HG03108 (cell line): ENCODE measurements at regions not wholly inside any gene's neighbourhood (a gene's known extent, or its start where the extent isn't known, plus 50 kb on each side); places are given as distances from the start of the nearest gene placed in this dataset.
"Not testable (repeated sequence)": the region's sequence is repeated elsewhere in the genome, so short reads cannot be mapped to it uniquely, and the experiment has no call there.

Experiments
- ATAC-seq: cut with Tn5 transposase; IDR thresholded peaks from one replicate; pipeline ENCODE4 v1.9.1; 2021; ENCODE audit warnings: moderate library complexity; ENCODE audit not compliant: unreplicated experiment

DNA sequence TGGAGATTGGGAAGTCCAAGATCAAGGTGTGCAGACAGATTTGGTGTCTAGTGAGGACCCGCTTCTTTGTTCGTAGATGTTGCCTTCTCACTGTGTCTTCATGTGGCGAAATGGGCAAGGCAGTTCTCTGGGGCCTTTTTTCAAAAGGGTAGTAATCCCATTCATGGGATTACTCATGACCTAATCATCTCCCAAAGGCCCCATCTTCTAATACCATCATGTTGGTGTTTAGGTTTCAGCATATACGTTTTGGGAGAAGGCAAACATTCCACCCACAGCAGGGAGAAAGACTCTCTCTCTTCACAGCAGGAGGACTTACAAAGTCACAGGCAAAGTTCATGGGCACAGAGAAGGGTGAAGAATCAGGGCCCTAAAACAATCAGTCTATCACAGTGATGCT, 252.1 kb downstream of the RPLP1 start:
- no peak for ATAC-seq

DNA sequence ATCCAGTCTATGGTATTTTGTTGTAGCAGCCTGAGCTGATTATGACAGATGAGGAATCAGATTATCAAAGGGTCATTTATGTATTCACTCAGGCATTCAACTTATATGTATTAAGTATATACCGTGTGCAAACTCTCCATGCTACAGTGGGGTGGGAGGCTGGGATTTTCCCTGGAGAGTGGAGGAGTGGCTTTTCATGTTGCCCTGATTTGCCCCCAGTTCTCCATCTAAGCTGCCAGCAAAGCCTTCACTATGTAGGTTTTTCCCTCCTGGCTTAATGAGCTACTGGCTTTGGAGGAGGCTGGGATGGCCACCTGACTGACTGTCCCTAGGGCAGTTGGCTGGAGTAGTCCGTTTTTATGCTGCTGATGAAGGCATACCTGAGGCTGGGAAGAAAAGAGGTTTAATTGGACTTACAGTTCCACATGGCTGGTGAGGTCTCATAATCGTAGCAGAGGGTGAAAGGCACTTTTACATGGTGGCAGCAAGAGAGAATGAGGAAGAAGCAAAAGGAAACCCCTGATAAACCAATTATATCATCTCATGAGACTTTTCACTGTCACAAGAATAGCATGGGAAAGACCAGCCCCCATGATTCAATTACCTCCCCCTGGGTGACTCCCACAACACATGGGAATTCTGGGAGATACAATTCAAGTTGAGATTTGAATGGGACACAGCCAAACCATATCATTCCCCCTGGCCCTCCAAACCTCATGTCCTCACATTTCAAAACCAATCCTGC, 253.9 kb downstream of the RPLP1 start:
- ATAC-seq, result no peak

DNA sequence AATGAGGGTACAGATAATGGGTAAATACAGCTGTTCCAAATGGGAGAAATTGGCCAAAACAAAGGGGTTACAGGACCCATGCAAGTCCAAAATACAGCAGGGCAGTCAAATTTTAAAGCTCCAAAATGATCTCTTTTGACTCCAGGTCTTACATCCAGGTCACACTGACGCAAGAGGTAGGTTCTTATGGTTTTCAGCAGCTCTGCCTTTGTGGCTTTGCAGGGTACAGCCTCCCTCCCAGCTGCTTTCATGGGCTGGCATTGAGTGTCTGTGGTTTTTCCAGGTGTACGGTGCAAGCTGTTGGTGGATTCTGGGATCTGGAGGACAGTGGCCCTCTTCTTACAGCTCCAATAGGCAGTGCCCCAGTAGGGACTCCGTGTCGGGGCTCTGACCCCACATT, 254.6 kb downstream of the RPLP1 start:
- not testable (repeated sequence) for ATAC-seq

DNA sequence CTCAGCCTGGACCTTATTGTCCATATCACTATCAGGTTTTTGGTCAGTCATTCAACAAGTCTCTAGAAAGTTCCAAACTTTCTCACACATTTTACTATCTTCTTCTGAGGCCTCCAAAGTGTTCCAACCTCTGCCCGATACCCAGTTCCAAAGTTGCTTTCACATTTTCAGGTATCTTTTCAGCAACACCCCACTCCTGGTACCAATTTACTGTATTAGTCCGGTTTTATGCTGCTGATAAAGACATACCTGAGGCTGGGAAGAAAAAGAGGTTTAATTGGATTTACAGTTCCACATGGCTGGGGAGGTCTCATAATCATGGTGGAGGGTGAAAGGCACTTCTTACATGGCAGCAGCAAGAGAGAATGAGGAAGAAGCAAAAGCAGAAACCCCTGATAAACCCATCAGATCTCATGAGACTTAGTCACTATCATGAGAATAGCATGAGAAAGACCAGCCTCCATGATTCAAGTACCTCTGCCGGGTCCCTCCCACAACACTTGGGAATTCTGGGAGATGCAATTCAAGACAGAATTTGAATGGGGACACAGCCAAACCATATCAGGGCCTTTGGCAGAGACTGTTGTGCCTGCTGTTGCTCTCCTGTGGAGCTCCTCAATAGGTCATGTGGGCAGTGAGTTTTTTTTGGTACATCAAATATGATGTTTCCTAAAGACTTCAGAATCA, 256.0 kb downstream of the RPLP1 start:
- not testable (repeated sequence) for ATAC-seq

DNA sequence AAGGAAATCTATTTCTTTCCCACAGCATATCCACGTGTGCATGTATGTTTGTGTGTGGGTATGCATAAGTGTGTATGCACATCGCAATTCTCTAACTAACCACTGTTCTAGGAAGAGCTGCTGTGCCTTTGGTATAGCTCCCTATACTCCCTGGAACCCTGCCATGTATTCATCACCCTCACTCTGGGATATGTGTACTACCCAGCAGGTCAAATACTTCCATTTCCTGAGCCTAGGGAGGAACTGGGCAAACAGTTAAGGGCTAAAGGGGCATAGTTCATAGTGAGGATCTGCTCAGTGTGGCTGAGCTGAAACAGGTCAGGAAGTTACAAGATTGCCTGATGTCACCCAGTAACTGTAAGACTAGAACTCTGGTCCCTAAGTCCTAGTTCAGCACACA, 260.4 kb downstream of the RPLP1 start:
- no peak for ATAC-seq

DNA sequence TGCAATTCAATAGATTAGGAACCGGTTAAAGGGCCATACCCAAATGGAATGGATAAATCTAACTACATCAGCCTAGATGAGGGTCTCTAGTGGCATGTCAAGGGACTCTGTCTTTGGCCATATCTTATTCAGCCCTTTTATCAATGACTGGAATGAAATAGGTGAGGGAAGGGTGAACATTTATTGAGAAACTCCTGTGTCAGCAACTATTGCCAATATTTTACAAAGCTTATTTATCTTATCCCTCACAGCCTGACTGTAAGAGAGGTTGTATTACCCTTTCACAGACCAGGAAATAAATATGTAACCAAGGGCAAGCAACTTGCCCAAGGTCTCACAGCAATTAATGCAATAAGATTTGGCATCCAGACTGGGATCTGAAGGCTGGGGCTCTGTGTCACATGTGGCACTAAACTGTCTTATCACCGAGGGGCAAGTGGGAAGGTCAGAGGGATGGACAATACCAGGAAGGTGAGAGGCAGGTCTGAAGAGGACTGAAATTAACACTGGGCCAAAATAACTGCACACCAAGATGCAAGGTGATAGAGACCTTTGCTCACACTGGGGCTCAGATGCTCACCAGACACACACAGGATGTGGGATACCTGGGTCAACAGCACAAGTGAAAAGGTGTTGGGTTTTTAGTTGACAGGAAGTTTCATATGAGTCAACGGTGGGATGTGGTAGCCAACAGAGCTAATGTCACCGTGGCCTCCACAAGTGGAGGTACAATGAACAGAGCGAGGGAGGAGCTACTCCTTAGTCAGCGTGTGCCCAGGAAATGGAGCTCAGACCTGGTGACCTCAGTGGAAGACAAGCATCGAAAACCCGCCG, 261.3 kb downstream of the RPLP1 start:
- ATAC-seq, result peak; percentile 94

DNA sequence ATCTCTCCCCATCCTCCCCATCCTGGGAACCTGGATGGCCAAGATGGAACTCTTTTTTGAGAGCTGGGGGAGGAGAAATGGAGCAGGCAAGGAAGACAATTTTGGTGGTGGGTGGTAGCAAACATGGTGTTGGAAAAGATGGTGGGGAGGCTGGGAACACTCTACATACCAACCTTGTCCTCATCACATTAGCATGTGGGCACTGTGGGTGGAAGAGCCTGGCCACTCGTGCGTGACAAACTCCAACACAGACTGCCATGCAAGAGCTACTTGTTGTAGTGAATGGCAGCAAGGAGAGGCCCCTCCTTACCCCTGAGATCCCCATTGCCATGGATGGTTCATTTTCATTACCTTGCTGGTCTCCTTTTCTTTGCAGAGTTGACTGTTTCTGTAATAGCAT, 262.6 kb downstream of the RPLP1 start:
- ATAC-seq, result no peak

DNA sequence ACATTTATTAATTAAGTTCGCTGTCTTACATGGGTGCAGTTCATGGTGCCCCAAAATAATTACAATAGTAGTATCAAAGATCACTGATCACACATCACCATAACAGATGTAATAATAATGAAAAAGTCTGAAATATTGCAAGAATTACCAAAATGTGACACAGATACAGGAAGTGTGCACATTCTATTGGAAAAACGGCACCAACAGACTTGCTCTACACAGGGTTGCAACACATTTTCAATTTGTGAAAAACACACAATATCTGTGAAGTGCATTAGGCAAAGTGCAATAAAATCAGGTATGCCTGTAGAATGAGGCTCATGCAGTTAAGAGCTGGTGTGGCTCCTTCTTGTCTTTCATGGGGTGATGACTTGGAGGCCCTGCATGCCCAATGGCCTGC, 265.8 kb downstream of the RPLP1 start:
- ATAC-seq, result no peak

DNA sequence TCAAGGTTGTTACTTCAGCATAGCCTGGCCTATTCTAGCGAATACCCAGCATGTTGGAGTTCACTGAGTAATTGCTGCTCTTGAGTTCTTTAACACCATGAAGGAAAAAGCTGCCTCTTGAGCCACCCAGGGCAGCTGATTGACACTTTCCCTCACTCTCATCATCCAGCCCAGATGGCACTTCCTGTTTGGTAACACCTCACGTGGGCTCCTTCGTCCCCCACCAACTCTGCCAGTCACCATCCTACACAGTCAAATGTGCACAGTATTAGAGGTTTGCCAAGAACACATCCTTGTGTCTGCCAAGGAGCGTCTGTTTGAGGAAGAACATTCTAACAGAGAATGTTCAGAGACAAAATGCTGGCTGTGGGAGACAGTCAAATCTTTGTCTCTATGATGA, 266.3 kb downstream of the RPLP1 start:
- no peak for ATAC-seq

DNA sequence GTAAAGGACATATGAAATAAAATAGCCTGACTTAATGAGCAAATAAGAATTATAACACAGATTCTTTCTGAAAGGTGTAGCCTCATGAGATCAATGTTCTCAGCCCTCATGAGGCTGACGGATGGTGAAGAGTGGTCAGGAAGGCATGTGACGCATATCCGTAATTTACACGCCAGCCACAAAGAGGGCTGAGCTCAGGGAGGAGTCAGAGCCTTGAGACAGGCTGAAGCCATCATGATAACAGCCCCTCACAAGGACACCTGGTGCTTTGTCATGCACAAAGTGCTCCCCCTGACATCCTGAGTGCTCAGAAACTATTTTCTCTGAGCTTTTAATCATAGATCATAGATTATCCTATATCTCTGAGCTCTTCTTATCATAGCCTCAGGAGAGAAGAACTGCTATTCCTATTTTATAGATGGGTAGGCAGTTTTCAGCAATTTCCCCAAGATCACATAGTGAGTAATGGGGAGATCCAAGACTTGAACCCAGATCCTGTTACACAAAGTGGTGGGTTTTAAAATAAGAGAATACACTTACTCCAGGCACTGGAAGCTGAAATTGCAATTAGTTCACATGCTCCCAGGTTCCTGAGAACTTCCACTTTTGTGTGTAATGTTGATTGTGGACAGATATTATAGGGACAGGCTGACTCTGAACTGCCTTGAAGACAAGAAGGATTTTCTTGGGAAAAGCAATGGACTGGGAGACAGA, 267.1 kb downstream of the RPLP1 start:
- ATAC-seq, result no peak

DNA sequence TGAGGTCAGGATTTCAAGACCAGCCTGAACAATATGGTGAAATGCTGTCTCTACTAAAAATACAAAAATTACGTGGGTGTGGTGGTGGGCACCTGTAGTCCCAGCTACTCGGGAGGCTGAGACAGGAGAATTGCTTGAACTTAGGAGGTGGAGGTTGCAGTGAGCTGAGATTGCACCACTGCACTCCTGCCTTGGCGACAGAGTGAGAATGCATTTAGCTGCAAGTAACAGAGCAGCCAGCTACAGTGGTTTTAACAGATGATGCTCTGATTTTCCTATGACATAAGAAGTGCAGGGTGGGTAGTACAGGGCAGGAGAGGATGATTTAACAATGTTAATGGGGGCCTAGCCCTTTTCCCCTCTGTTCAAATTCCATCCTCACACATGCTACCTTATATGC, 267.9 kb downstream of the RPLP1 start:
- no peak for ATAC-seq

DNA sequence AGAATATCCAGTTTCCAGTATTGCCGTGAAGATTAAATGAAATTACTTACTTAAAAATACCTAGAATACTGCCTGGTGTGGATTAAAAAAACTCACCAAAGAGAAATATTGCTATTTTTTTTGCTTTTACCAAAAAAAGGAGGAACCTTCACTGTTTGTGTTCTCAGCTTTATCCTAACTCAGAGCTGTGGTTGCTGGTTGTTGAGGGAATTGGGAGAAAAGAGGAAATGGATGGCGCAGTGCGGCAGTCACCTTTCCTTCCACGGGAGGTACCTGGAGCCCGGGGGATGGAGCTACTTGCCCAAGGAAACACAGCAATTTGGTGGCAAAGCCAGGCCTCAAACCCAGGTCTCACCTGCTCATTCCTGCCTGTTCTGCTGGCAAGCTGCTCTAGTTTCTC, 270.3 kb downstream of the RPLP1 start:
- ATAC-seq, result no peak

DNA sequence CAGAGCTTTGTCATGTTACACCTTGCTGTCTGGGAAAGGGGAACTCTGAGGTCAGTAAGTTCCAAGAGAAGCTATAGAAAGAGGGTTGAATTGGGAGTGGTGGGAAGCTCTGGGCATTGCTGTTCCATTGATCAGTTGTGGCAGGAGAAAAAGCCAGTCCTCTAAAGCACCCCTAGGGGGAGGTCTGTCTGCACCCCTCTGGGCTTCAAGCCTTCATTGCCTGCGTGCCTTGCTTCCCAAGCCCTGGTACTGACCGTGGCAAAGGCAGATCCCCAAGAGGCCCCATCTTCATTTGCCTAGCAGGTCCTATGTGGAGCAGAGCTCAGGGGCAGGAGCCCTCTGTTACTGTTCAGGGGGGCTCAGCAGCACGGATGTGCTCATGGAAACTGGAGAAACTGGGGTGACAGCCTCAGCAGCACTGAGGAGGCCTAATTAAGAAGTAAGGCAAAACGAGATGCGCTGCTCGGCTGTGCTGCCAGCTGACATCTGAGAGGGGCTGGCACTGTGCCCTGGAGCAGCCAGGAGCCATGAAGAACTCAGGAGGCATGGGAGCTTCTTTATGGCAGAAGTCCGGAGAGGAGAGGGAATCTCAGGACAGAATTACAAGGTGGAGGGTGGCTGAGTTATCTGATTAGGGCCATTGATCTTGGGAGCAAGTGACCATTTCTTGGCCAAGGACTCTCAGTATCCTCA, 270.9 kb downstream of the RPLP1 start:
- ATAC-seq, result no peak

DNA sequence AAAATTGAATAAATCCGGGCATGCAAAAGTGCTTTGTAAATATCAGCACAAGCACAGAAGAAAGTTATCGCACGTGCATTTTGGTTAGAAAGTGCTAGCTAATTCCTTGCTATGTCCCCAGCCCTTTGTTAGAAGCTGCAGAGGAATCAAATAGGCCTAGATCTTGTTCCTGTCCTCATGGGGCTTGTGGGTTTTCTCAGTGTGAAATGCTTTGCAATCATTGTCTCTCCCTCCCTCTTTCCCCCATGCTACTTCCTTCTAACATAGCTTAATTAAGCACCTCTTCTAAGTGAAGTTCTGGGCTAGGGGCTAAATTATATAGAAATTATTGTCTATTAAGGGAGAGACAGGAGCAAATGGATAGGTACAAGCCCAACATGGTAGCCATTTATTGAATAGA, 271.7 kb downstream of the RPLP1 start:
- ATAC-seq, result no peak

DNA sequence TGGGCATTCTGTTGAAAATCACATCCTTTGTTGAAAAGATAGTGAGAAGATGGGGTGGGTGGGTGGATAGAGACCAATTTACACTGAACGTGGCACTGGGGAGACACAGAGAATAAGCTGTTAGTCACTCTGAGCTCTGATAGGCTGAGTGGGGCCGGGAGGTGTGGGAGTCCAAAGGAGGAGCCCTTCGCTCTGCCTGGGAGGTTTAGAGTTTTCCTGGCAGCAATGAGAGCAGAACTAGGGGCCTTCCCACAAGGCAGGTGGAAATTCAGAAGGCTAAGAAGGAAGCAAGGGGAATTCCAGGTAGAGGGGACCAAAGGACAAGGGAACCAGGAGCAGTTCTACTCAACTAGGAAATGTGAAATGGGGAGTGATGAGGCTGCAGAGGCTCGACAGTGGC, 272.7 kb downstream of the RPLP1 start:
- no peak for ATAC-seq

DNA sequence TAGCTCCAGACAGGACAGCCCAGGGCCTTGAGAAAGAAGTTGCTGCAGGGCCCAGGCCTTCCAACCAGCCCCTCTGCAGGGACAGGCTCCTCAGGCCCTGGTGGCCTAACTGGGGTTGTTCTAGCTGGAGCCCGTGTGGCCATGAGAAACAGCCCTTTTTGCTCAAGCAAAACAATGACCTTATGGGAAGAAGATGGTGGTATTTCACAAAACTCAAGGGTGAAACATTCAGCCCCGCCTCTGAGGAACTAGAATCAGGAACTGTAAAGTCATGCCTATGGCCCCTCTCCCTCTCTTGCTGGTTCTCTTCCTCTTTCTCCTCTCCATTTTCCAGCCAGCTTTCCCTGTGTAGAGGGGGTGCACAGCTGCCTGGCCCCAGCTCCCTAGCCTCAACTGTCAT, 273.3 kb downstream of the RPLP1 start:
- no peak for ATAC-seq

DNA sequence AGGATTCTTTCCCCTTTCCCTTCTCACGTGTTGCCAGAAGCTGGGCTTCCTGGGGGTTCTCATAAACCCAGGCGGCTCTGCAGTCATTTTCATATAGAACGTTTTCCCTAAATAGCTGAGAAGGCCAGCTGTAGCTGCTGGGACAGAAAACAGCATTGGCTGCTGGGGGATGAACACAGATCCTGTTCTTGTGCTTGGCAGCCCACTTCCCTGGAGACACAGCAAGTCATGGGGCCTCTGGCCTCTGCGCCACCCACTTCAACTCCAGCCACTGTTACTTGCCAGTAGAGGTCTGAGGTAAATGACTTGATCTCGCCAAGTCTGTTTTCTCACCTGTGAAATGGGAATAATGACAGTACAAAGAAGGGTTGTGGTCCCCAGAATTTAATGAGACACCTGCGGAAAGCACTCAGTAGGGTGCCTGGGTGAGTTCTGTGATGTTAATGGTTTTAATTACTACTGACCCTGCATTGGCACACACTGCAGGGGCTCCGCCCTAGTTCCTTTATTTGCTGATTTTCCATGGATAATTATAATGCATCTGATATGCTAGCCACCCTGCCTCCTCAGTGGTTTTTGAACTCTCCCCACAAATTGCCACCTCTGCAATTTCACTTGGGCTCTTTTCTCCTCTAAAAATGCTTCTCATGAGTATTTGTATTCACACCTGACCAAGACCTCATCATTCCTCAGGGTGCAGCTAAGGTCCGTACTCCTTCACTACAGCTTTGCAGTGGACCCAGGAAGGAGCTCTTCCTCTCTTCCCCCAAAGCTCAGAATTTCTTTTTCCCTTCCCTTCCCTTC, 274.7 kb downstream of the RPLP1 start:
- ATAC-seq, result no peak

DNA sequence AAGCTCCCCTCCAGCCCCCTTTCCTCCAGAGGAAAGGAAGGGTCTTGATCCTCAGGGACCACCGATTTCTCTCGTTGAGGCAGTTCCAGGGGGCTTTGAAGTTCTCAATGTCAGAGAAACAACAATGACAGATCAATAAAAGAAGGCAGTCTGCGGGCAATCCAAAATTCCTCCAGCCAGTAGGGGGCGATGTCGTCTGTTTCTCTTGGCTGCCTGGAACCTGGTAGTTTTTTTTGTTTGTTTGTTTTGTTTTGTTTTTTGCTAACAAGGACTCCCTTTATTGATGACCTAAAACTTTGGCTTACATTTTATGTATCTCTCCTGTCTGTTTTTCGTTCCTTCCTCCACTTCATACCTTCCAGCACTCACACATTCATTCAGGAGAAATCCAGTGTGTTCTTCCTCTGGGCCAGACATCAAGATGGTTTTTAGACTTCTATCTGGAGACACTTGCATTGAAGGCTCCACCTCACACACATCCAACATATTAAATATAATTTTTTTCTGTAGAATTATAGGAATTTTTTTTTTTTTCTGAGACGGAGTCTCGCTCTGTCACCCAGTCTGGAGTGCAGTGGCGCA, 276.6 kb downstream of the RPLP1 start:
- no peak for ATAC-seq

DNA sequence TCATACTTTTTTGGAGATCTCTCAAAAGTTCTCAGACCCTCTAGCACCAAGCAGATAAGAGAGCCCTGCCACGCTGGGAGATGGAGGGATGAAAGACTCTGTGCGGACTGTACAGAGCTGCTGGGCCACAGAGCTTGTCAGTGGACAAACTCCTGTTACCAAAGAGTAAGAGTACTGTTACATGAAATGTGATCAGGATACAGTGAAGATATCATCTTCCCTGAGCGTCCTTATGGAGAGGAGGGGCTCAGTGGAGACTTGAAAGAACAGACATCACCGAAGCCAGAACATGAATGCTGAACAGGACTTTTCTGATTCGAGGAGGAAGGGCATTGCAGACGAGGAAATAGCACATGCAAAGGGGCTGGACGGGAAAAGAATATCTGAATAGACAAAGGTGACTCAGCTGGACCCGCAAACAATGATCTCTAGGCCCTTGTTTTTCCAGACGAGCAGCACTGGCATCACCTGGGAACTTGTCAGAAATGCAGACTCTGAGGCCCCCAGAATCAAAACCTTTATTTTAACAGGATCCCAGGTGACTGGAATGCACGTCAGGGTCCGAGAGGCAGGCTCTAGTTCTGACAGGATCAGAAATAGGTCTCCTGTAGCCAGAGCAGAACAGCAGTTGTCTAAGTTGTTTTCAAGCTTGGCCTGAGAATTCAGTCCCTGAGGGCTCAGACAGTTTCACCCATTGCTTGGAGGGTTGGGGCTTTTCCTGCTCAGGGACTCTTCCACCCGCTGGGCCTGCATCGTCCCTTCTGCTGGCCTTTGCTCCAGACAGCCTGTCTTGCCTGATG, 277.9 kb downstream of the RPLP1 start:
- ATAC-seq, result no peak
